Transverse colon (tissue), 4 donors: ENCODE measurements at regions not wholly inside any gene's neighbourhood (a gene's known extent, or its start where the extent isn't known, plus 50 kb on each side); places are given as distances from the start of the nearest gene placed in this dataset.

Experiments
- CTCF ChIP-seq, 5 experiments: fragments of 200-600 bp in 3 of 5; fragments of 450-650 bp in 2 of 5; sonication (generic) in 3 of 5; IDR thresholded peaks; 1 replicate in 2 of 5; 2 replicates in 3 of 5; pipeline ENCODE4 v1.5.1; 2016 to 2017; ENCODE audit warnings: antibody characterized with exemption in 5 of 5, inconsistent platforms in 3 of 5, mild to moderate bottlenecking in 2 of 5, moderate library complexity in 1 of 5
- EP300 ChIP-seq: sonication (generic); formaldehyde crosslinking; IDR thresholded peaks from one replicate; pipeline ENCODE4 v1.6.1; 2017; ENCODE audit warnings: antibody characterized with exemption, low read depth
- POLR2A ChIP-seq: fragments of 450-650 bp; IDR thresholded peaks from one replicate; pipeline ENCODE4 v1.6.1; 2016; ENCODE audit warnings: antibody characterized with exemption, mild to moderate bottlenecking, moderate library complexity
- POLR2AphosphoS5 ChIP-seq, 3 donors: sonication (generic); formaldehyde crosslinking; IDR thresholded peaks; one replicate each; pipeline ENCODE4 v1.6.1; 2016; ENCODE audit warnings: antibody characterized with exemption in 3 of 3

- no peak for TF ChIP-seq CTCF (IDR thresholded peaks at IDR 0.05)
- no peak for TF ChIP-seq POLR2AphosphoS5 (IDR thresholded peaks at IDR 0.05)
- TF ChIP-seq POLR2A = no peak
- TF ChIP-seq EP300 = no peak
Measured at GRCh38 chr11:29483831-29484230, 533.0 kb downstream of the KCNA4 start.
